H1 (cell line): ENCODE measurements at regions not wholly inside any gene's neighbourhood (a gene's known extent, or its start where the extent isn't known, plus 50 kb on each side); places are given as distances from the start of the nearest gene placed in this dataset.

Experiments
- CTCF ChIA-PET: fragments of 300-600 bp; sonication (Branson Sonifier 250); formaldehyde crosslinking; loops from one replicate; lab custom pipeline; 2021; ENCODE audit not compliant: partially characterized antibody; lab: Charles Lee
- POLR2A ChIA-PET: fragments of 300-600 bp; sonication (Branson Sonifier 250); formaldehyde crosslinking; loops from one replicate; lab custom pipeline; 2021; ENCODE audit warnings: inconsistent platforms; ENCODE audit not compliant: partially characterized antibody; lab: Charles Lee
- DNase-seq, 2 experiments: peaks; one replicate each; pipeline versions ENCODE4 v3.0.0 to v3.0.0-alpha.2; 2010 to 2022; ENCODE audit warnings: low spot score in 2 of 2, low read depth in 1 of 2, mixed read lengths in 1 of 2
- FAIRE-seq: peaks from 2 replicates; lab custom pipeline; 2011; peaks lifted over from hg19 to GRCh38; lab: Jason Lieb, UNC
- H2AFZ ChIP-seq: 2 replicates; pipeline ENCODE4 v1.8.1; 2012; ENCODE audit warnings: low read length, inconsistent platforms
- H2AK5ac ChIP-seq: 2 replicates; pipeline ENCODE4 v1.6.1; 2013; ENCODE audit warnings: low read depth, low read length
- H2BK120ac ChIP-seq: replicated peaks from 2 replicates; pipeline ENCODE3; 2013; ENCODE audit warnings: low read depth, low read length, inconsistent platforms
- H2BK12ac ChIP-seq: 2 replicates; pipeline ENCODE4 v1.6.1; 2013; ENCODE audit warnings: low read depth, low read length
- H2BK15ac ChIP-seq: 2 replicates; pipeline ENCODE4 v1.6.1; 2013; ENCODE audit warnings: low read length
- H2BK20ac ChIP-seq: 2 replicates; pipeline ENCODE4 v1.6.1; 2013; ENCODE audit warnings: low read length
- H2BK5ac ChIP-seq: 2 replicates; pipeline ENCODE4 v1.6.1; 2013; ENCODE audit warnings: low read depth, low read length
- H3K14ac ChIP-seq: 2 replicates; pipeline ENCODE4 v1.6.1; 2013; ENCODE audit warnings: inconsistent platforms; ENCODE audit not compliant: insufficient read length
- H3K18ac ChIP-seq: 2 replicates; pipeline ENCODE4 v1.6.1; 2013; ENCODE audit warnings: low read length; ENCODE audit errors: extremely low read depth
- H3K23ac ChIP-seq: 2 replicates; pipeline ENCODE4 v1.6.1; 2013; ENCODE audit warnings: inconsistent platforms; ENCODE audit not compliant: insufficient read length
- H3K23me2 ChIP-seq: 2 replicates; pipeline ENCODE4 v1.6.1; 2013; ENCODE audit warnings: low read depth, low read length
- H3K27ac ChIP-seq: 2 replicates; pipeline ENCODE4 v1.6.1; 2011; ENCODE audit warnings: low read depth, low read length, inconsistent platforms
- H3K27me3 ChIP-seq, 4 experiments: replicated peaks in 1 of 4; 1 replicate in 1 of 4; 2 replicates in 3 of 4; pipeline versions ENCODE4 v1.6.1 to v1.8.1; 2011 to 2013; ENCODE audit warnings: low read length in 3 of 4, mild to moderate bottlenecking in 3 of 4, inconsistent platforms in 2 of 4, mixed read lengths in 2 of 4, moderate library complexity in 1 of 4; ENCODE audit not compliant: control insufficient read depth in 3 of 4, insufficient read depth in 3 of 4; ENCODE audit errors: extremely low read depth in 1 of 4
- H3K36me3 ChIP-seq, 4 experiments: 2 replicates each; pipeline versions ENCODE4 v1.6.1 to v1.8.1; 2011 to 2013; ENCODE audit warnings: mild to moderate bottlenecking in 4 of 4, low read length in 3 of 4, moderate library complexity in 2 of 4, control low read depth in 1 of 4, inconsistent platforms in 1 of 4; ENCODE audit not compliant: insufficient read depth in 4 of 4, control insufficient read depth in 2 of 4
- H3K4ac ChIP-seq: replicated peaks from 2 replicates; pipeline ENCODE3; 2013; ENCODE audit warnings: low read length, low read depth, mixed read lengths, inconsistent platforms; ENCODE audit not compliant: insufficient read length
- H3K4me1 ChIP-seq, 4 experiments: replicated peaks in 1 of 4; 1 replicate in 1 of 4; 2 replicates in 3 of 4; pipeline versions ENCODE4 v1.6.1 to v1.8.1; 2011 to 2013; ENCODE audit warnings: low read length in 3 of 4, inconsistent platforms in 2 of 4, mixed read lengths in 1 of 4; ENCODE audit not compliant: insufficient read depth in 4 of 4, control insufficient read depth in 3 of 4
- H3K4me2 ChIP-seq, 2 experiments: 2 replicates each; pipeline versions ENCODE4 v1.6.1 to v1.8.1; 2011 to 2013; ENCODE audit warnings: low read depth in 2 of 2, low read length in 2 of 2, control low read depth in 1 of 2, inconsistent platforms in 1 of 2, mild to moderate bottlenecking in 1 of 2; ENCODE audit not compliant: insufficient read depth in 1 of 2
- H3K4me3 ChIP-seq, 4 experiments: fragments of 200-600, 300-600 bp in 1 of 4; sonication (generic), shearing (Covaris generic), sonication (Bioruptor Twin) in 1 of 4; 2 replicates each; pipeline versions ENCODE4 v1.5.1 to v1.8.1; 2011 to 2016; ENCODE audit warnings: low read length in 4 of 4, low read depth in 3 of 4, control low read depth in 2 of 4, inconsistent platforms in 2 of 4, mild to moderate bottlenecking in 2 of 4, mixed read lengths in 1 of 4, moderate library complexity in 1 of 4; ENCODE audit not compliant: insufficient read depth in 2 of 4; ENCODE audit errors: extremely low read depth in 1 of 4
- H3K56ac ChIP-seq: replicated peaks from 2 replicates; pipeline ENCODE3; 2013; ENCODE audit warnings: low read depth, mild to moderate bottlenecking, mixed read lengths, low read length, inconsistent platforms; ENCODE audit not compliant: insufficient read length
- H3K79me1 ChIP-seq: 2 replicates; pipeline ENCODE4 v1.6.1; 2013; ENCODE audit warnings: low read depth, low read length, control low read depth
- H3K79me2 ChIP-seq, 2 experiments: 2 replicates each; pipeline versions ENCODE4 v1.6.1 to v1.8.1; 2012 to 2013; ENCODE audit warnings: low read length in 2 of 2, mild to moderate bottlenecking in 2 of 2, inconsistent platforms in 1 of 2; ENCODE audit not compliant: insufficient read depth in 2 of 2, control insufficient read depth in 1 of 2
- H3K9ac ChIP-seq, 4 experiments: replicated peaks in 1 of 4; 1 replicate in 1 of 4; 2 replicates in 3 of 4; pipeline versions ENCODE4 v1.6.1 to v1.8.1; 2011 to 2013; ENCODE audit warnings: low read depth in 3 of 4, low read length in 3 of 4, control low read depth in 2 of 4, mild to moderate bottlenecking in 2 of 4, moderate library complexity in 2 of 4, inconsistent platforms in 1 of 4; ENCODE audit errors: extremely low read depth in 1 of 4
- H3K9me3 ChIP-seq, 2 experiments: 2 replicates each; pipeline versions ENCODE4 v1.6.1 to v1.8.1; 2012 to 2013; ENCODE audit warnings: mild to moderate bottlenecking in 2 of 2, moderate library complexity in 2 of 2, control low read depth in 1 of 2, inconsistent platforms in 1 of 2, low read depth in 1 of 2, low read length in 1 of 2, mixed read lengths in 1 of 2; ENCODE audit not compliant: insufficient read depth in 2 of 2
- H4K20me1 ChIP-seq, 2 experiments: replicated peaks in 1 of 2; 2 replicates each; pipeline versions ENCODE3 to v1.8.1; 2011 to 2013; ENCODE audit warnings: inconsistent platforms in 2 of 2, low read length in 2 of 2, mild to moderate bottlenecking in 1 of 2; ENCODE audit not compliant: insufficient read depth in 2 of 2, control insufficient read depth in 1 of 2
- H4K5ac ChIP-seq: 2 replicates; pipeline ENCODE4 v1.6.1; 2013; ENCODE audit warnings: low read length, low read depth, mixed read lengths, inconsistent platforms; ENCODE audit not compliant: insufficient read length
- H4K8ac ChIP-seq: 2 replicates; pipeline ENCODE4 v1.8.0; 2013; ENCODE audit warnings: mild to moderate bottlenecking, moderate library complexity, low read length, inconsistent platforms; ENCODE audit not compliant: insufficient read depth; ENCODE audit errors: extremely low read depth
- H4K91ac ChIP-seq: replicated peaks from 2 replicates; pipeline ENCODE3; 2013; ENCODE audit warnings: low read length, mixed read lengths, inconsistent platforms; ENCODE audit not compliant: insufficient read length
- JUND ChIP-seq: IDR thresholded peaks from 2 replicates; pipeline ENCODE4 v1.6.1; 2011; ENCODE audit warnings: mild to moderate bottlenecking, improper control_type of control experiment, low read length
- NRF1 ChIP-seq: IDR thresholded peaks from 2 replicates; pipeline ENCODE4 v1.6.1; 2011; ENCODE audit warnings: mild to moderate bottlenecking, low read depth, low read length, improper control_type of control experiment
- POU5F1 ChIP-seq: IDR thresholded peaks from 2 replicates; pipeline ENCODE4 v1.6.1; 2011; ENCODE audit warnings: low read depth, mild to moderate bottlenecking, low read length, moderate library complexity
- SIRT6 ChIP-seq: IDR thresholded peaks from one replicate; pipeline ENCODE4 v1.7.1; 2012; ENCODE audit warnings: low read length, inconsistent platforms
- SP1 ChIP-seq: IDR thresholded peaks from 2 replicates; pipeline ENCODE4 v1.6.1; 2011; ENCODE audit warnings: low read depth, low read length
- SP2 ChIP-seq: IDR thresholded peaks from 2 replicates; pipeline ENCODE4 v1.6.1; 2012; ENCODE audit warnings: mild to moderate bottlenecking, low read length, inconsistent platforms
- TAF1 ChIP-seq: IDR thresholded peaks from 2 replicates; pipeline ENCODE4 v1.6.1; 2011; ENCODE audit warnings: mild to moderate bottlenecking, low read depth, low read length
- ZNF274 ChIP-seq: IDR thresholded peaks from 2 replicates; pipeline ENCODE4 v1.7.0; 2012; ENCODE audit warnings: low read length, borderline replicate concordance; ENCODE audit errors: extremely low read depth
- WGBS, 2 experiments: shearing (Covaris generic) in 1 of 2; methylation state at CpG; one replicate each; pipeline versions ENCODE4 v1.1.6 to v1.1.7; 2013 to 2015; ENCODE audit warnings: low lambda C conversion rate in 2 of 2, mixed read lengths in 2 of 2, inconsistent platforms in 1 of 2, low coverage in 1 of 2, missing lambda C conversion rate in 1 of 2; ENCODE audit not compliant: insufficient replicate concordance in 2 of 2, insufficient coverage in 1 of 2, insufficient read length in 1 of 2; ENCODE audit errors: extremely low coverage in 1 of 2, missing lambda C conversion rate in 1 of 2; 5-methylcytosine and 5-hydroxymethylcytosine counted together

- Histone ChIP-seq H2BK15ac (no peak overlapping the region), H3K4me3 (no peak overlapping the region), H4K5ac (no peak overlapping the region), H3K9me3 (peaks cover 0 to 4% of the 10 kb centered on the region in 2 experiments; a peak in 2 of 4 replicates), H2AFZ (no peak overlapping the region), H3K23me2 (no peaks in the 10 kb centered on the region; the same call in 1 of the 2 replicates), H4K8ac (no peak overlapping the region), H3K27me3 (no peaks in the 10 kb centered on the region), H2BK5ac (no peak overlapping the region), H3K4ac (no peak overlapping the region), H3K79me2 (no peaks in the 10 kb centered on the region), H2BK120ac (no peak overlapping the region), H3K36me3 (no peaks in the 10 kb centered on the region), H2AK5ac (no peak overlapping the region), H3K27ac (no peak overlapping the region), H3K56ac (no peak overlapping the region), H4K91ac (no peak overlapping the region), H3K14ac (no peak overlapping the region), H2BK12ac (no peak overlapping the region), H4K20me1 (no peaks in the 10 kb centered on the region), H3K23ac (no peak overlapping the region), H3K18ac (no peak overlapping the region), H3K4me2 (no peak overlapping the region), H2BK20ac (no peak overlapping the region), H3K4me1 (no peaks in the 10 kb centered on the region), H3K79me1 (no peaks in the 10 kb centered on the region), H3K9ac (no peak overlapping the region)
- TF ChIP-seq JUND (no peak), SP1 (no peak), TAF1 (no peak), SP2 (no peak), ZNF274 (no peak), NRF1 (no peak), POU5F1 (no peak), SIRT6 (no peak)
- ChIA-PET POLR2A (no interaction called here), CTCF (interaction anchor here (1.6 kb wide), 1 partner anchor 11 kb away, joined by 6 read pairs; no protein-coding TSS in a partner anchor)
- FAIRE-seq (no peak), DNase-seq (no peak)
- 76% methylated on average over 2 of the region's 3 CpGs; no CpG with 5 or more reads in 1 of the 2 experiments for WGBS, 2 experiments
Measured at GRCh38 chr7:26054386-26054785, 97.6 kb upstream of the NFE2L3 start.
